ENCODE measurements at regions not wholly inside any gene's neighbourhood (a gene's known extent, or its start where the extent isn't known, plus 50 kb on each side); places are given as distances from the start of the nearest gene placed in this dataset.

DNA sequence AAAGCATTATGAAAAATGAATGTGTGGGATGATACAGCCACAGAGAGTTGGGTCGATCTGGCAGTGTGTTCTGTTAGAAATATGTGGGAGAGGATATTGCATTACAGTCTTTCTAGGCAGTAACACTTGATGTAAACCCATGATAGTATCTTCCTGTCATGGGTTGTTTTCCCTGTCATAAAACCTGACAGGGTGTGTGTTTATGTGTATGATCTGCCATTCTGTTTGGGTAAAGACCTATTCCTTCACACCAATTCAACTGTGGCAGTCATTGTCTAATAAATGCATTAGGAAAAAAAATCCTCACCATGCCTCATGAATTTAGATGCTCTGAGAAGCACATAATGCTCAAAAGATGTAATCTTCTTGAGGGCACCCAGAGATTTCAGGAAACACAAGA, 501.7 kb downstream of the CDY2B start:
- no peak for TF ChIP-seq CTCF (IDR thresholded peaks at IDR 0.05; ENCODE audit: extremely low read depth, missing control alignments)
- DNase-seq (ENCODE audit: low spot score) = no peak

DNA sequence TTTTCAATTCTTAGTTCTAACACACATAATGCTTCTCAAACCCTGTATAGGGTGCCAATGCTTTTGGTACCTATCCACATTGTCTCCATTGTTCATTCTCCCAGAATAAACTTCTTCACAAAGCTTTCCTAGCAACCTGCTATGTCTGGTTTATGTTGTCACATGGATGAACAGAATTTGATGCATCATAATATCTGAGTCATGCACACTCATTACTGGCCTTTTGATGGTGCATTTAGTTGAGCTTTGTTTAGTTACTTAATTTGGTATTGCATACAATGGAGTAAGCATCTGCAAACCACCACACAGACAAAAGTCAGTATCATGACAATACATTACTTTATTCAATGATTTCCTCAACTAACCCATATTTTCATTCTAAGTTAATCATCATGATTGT, 511.6 kb downstream of the CDY2B start:
- no peak for TF ChIP-seq CTCF (IDR thresholded peaks at IDR 0.05; ENCODE audit: extremely low read depth, missing control alignments)
- no peak for DNase-seq (ENCODE audit: low spot score)

DNA sequence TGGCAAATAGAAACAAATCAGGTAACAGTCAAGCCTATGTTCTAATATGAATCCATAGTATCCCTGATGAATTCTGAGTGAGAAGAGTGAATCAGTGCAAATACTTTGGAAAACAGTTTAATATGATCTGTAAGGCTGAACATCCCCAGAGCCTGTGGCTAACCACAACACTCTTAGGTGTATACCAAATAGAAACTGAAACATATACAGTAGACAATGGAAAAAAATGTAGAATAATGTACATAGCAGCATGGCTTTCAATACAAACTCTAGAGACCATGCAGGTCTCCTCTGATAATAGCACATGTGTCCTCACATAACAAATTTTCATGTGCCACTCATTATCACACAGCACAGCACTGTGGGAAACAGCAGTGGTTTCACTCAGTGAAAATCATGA, 513.6 kb downstream of the CDY2B start:
- no peak for DNase-seq (ENCODE audit: low spot score)
- no peak for TF ChIP-seq CTCF (IDR thresholded peaks at IDR 0.05; ENCODE audit: extremely low read depth, missing control alignments)

- no peak for TF ChIP-seq CTCF (IDR thresholded peaks at IDR 0.05; ENCODE audit: extremely low read depth, missing control alignments)
- no peak for DNase-seq (ENCODE audit: low spot score)
Observed at GRCh38 chrY:17339028-17339427, 541.0 kb downstream of the CDY2B start.

- TF ChIP-seq CTCF (IDR thresholded peaks at IDR 0.05; ENCODE audit: extremely low read depth, missing control alignments) = no peak
- no peak for DNase-seq (ENCODE audit: low spot score)
Observed at GRCh38 chrY:17330733-17331132, 549.3 kb downstream of the CDY2B start.

DNA sequence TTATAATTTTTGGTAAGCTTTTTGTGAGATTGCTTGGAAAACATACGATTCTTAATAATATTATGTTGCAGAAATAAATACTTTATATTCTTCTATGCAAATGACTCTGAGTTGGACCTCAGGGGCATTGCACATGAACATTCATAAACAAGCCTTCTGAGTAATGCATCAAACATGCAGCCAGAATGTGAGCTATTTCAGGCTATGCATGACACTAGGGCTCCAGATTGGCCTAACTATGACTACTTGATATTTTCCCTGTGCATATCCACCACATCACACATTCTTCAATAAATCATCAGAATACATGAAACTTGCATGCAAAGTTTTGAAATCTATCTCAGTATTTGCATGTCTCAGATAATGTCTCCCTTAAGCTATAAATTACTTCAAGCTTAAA, 560.1 kb downstream of the CDY2B start:
- TF ChIP-seq CTCF (IDR thresholded peaks at IDR 0.05; ENCODE audit: extremely low read depth, missing control alignments) = no peak
- DNase-seq (ENCODE audit: low spot score) = no peak

DNA sequence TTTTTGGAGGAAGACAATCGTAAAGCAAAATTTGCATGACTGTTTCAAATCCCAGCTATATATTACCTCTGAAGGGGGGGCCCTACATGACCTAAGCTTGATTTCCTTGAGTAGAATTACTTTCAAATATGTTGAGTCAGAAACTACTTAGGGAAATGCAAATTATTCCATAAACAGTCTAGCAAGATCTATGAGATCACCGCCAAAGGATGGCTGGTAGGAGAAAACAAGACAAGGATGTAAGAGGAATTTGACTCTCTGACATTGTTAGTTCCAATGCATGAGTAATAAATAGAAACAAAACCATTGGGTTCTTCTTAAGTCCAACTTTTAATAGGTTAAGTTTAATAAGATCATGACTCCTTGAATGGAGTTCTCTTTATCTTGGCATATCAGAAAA, 561.4 kb downstream of the CDY2B start:
- no peak for DNase-seq (ENCODE audit: low spot score)
- TF ChIP-seq CTCF (IDR thresholded peaks at IDR 0.05; ENCODE audit: extremely low read depth, missing control alignments) = no peak
